IMR-90 (cell line): ENCODE measurements at regions not wholly inside any gene's neighbourhood (a gene's known extent, or its start where the extent isn't known, plus 50 kb on each side); places are given as distances from the start of the nearest gene placed in this dataset.

Source experiments
- ATAC-seq: fragments of 200-7000 bp; cut with Tn5 transposase; 2 replicates; pipeline ENCODE4 v1.9.1; 2020; ENCODE audit warnings: low read depth, mild to moderate bottlenecking, moderate library complexity
- BruUV-seq: library from RNA; stranded (reverse); fragments of 400-500 nt; replicated peaks from 2 replicates; lab custom pipeline; 2021; lab: Mats Ljungman, UMichigan
- CTCF ChIA-PET: fragments of 300-600 bp; formaldehyde crosslinking; extraction: SDS; loops from one replicate; lab custom pipeline; 2021; ENCODE audit warnings: antibody characterized with exemption; lab: Yijun Ruan, JAX
- POLR2A ChIA-PET: fragments of 300-600 bp; sonication (Branson Sonifier 250); formaldehyde crosslinking; loops from one replicate; lab custom pipeline; 2022; ENCODE audit warnings: antibody characterized with exemption; ENCODE audit not compliant: unreplicated experiment; lab: Charles Lee
- DNase-seq: peaks from one replicate; pipeline ENCODE4 v3.0.0; 2013
- H2AFZ ChIP-seq: replicated peaks from 2 replicates; pipeline ENCODE3; 2013; ENCODE audit warnings: low read length, mild to moderate bottlenecking; ENCODE audit not compliant: poor library complexity
- H2AK5ac ChIP-seq: 2 replicates; pipeline ENCODE4 v1.6.1; 2013; ENCODE audit warnings: low read depth, low read length, inconsistent platforms
- H2AK9ac ChIP-seq: replicated peaks from 2 replicates; pipeline ENCODE3; 2013; ENCODE audit warnings: mild to moderate bottlenecking, low read depth, low read length, moderate library complexity; ENCODE audit not compliant: poor library complexity
- H2BK120ac ChIP-seq: 2 replicates; pipeline ENCODE4 v1.6.1; 2013; ENCODE audit warnings: low read depth, low read length, inconsistent platforms
- H2BK15ac ChIP-seq: 3 replicates; pipeline ENCODE4 v1.6.1; 2013; ENCODE audit warnings: low read depth, low read length, inconsistent platforms
- H2BK20ac ChIP-seq: 2 replicates; pipeline ENCODE4 v1.6.1; 2013; ENCODE audit warnings: low read depth, mild to moderate bottlenecking, inconsistent platforms, low read length, moderate library complexity
- H2BK5ac ChIP-seq: 2 replicates; pipeline ENCODE4 v1.6.1; 2013; ENCODE audit warnings: mild to moderate bottlenecking, low read depth, low read length, inconsistent platforms; ENCODE audit not compliant: poor library complexity, severe bottlenecking
- H3K14ac ChIP-seq: replicated peaks from 2 replicates; pipeline ENCODE4 v1.6.1; 2013; ENCODE audit warnings: low read depth, low read length, inconsistent platforms
- H3K18ac ChIP-seq: 2 replicates; pipeline ENCODE4 v1.6.1; 2013; ENCODE audit warnings: low read depth, low read length, control low read depth
- H3K23ac ChIP-seq: 2 replicates; pipeline ENCODE4 v1.6.1; 2013; ENCODE audit warnings: low read depth, low read length, inconsistent platforms
- H3K27ac ChIP-seq: 2 replicates; pipeline ENCODE4 v1.5.1; 2013; ENCODE audit warnings: mild to moderate bottlenecking, control low read depth, low read length; ENCODE audit not compliant: insufficient read depth
- H3K27me3 ChIP-seq: 2 replicates; pipeline ENCODE4 v1.6.1; 2013; ENCODE audit warnings: low read length; ENCODE audit not compliant: control insufficient read depth, insufficient read depth
- H3K36me3 ChIP-seq: 2 replicates; pipeline ENCODE4 v1.6.1; 2013; ENCODE audit warnings: low read length, mixed read lengths; ENCODE audit not compliant: control insufficient read depth, insufficient read depth
- H3K4ac ChIP-seq: 2 replicates; pipeline ENCODE4 v1.6.1; 2013; ENCODE audit warnings: low read depth, low read length, inconsistent platforms
- H3K4me1 ChIP-seq: 2 replicates; pipeline ENCODE4 v1.6.1; 2013; ENCODE audit warnings: low read length, mixed read lengths; ENCODE audit not compliant: control insufficient read depth, insufficient read depth
- H3K4me2 ChIP-seq: 2 replicates; pipeline ENCODE4 v1.6.1; 2013; ENCODE audit warnings: low read depth, mild to moderate bottlenecking, control low read depth, low read length, moderate library complexity
- H3K4me3 ChIP-seq: 2 replicates; pipeline ENCODE4 v1.5.1; 2013; ENCODE audit warnings: low read depth, mild to moderate bottlenecking, control low read depth, low read length, moderate library complexity; ENCODE audit not compliant: insufficient read depth
- H3K56ac ChIP-seq: 2 replicates; pipeline ENCODE4 v1.6.1; 2013; ENCODE audit warnings: low read length, inconsistent platforms; ENCODE audit not compliant: insufficient read depth; ENCODE audit errors: extremely low read depth
- H3K79me1 ChIP-seq, 2 experiments: 2 replicates each; pipeline ENCODE4 v1.6.1; 2013; ENCODE audit warnings: low read length in 2 of 2, inconsistent platforms in 1 of 2, low read depth in 1 of 2
- H3K9ac ChIP-seq: 2 replicates; pipeline ENCODE4 v1.6.1; 2013; ENCODE audit warnings: low read depth, low read length, control low read depth
- H3K9me1 ChIP-seq: 2 replicates; pipeline ENCODE4 v1.6.1; 2013; ENCODE audit warnings: low read length, inconsistent platforms; ENCODE audit not compliant: insufficient read depth
- H3K9me3 ChIP-seq: 2 replicates; pipeline ENCODE4 v1.6.1; 2013; ENCODE audit warnings: low read length; ENCODE audit not compliant: control insufficient read depth, insufficient read depth
- H4K20me1 ChIP-seq: 2 replicates; pipeline ENCODE4 v1.6.1; 2013; ENCODE audit warnings: low read length, inconsistent platforms; ENCODE audit not compliant: insufficient read depth
- H4K5ac ChIP-seq: 2 replicates; pipeline ENCODE4 v1.6.1; 2013; ENCODE audit warnings: mild to moderate bottlenecking, low read depth, low read length, control low read depth
- H4K8ac ChIP-seq, 2 experiments: 2 replicates each; pipeline ENCODE4 v1.6.1; 2013; ENCODE audit warnings: low read depth in 2 of 2, low read length in 2 of 2, control low read depth in 1 of 2, inconsistent platforms in 1 of 2
- H4K91ac ChIP-seq: 2 replicates; pipeline ENCODE4 v1.6.1; 2013; ENCODE audit warnings: low read depth, low read length, inconsistent platforms; ENCODE audit not compliant: insufficient read depth
- BHLHE40 ChIP-seq: fragments of 150-350 bp; IDR thresholded peaks from 2 replicates; pipeline ENCODE4 v1.6.1; 2016; ENCODE audit warnings: mild to moderate bottlenecking, low read depth, low read length
- USF2 ChIP-seq: fragments of 150-350 bp; IDR thresholded peaks from 2 replicates; pipeline ENCODE4 v1.6.1; 2017; ENCODE audit warnings: mild to moderate bottlenecking, antibody characterized with exemption, low read length, low read depth
- WGBS, 2 experiments: methylation state at CpG; one replicate each; pipeline versions ENCODE4 v1.1.5 to v1.1.7; 2013; ENCODE audit warnings: missing lambda C conversion rate in 2 of 2; ENCODE audit not compliant: insufficient read length in 1 of 2; ENCODE audit errors: extremely low coverage in 2 of 2; 5-methylcytosine and 5-hydroxymethylcytosine counted together
- dilution Hi-C: fragments of 300-500 bp; cut with HindIII; formaldehyde crosslinking; loops from one replicate; pipeline ENCODE4 v1.14.3; 2018; ENCODE audit warnings: low sequenced_read_pairs; ENCODE audit not compliant: unreplicated experiment
- in situ Hi-C: fragments of 300-500 bp; cut with MboI; formaldehyde crosslinking; loops from 3 replicates; pipeline ENCODE4 v1.14.3; 2019; ENCODE audit warnings: low sequenced_read_pairs, inconsistent platforms, mixed read lengths
- intact Hi-C: fragments of 100-400 bp; cut with micrococcal nuclease; formaldehyde crosslinking; loops from 2 replicates; pipeline ENCODE4 v1.10.0; 2022

- ATAC-seq (no peak), DNase-seq (no peak)
- no peak for TF ChIP-seq USF2
- no peak for TF ChIP-seq BHLHE40
- no peaks in the 10 kb centered on the region for H3K27me3 ChIP-seq
- H3K23ac ChIP-seq = no peak overlapping the region
- peaks cover 2% of the 10 kb centered on the region; the same call in 1 of the 2 replicates for H3K9me3 ChIP-seq
- no peak overlapping the region for H4K91ac ChIP-seq
- H3K14ac ChIP-seq = no peak overlapping the region
- BruUV-seq = no TSS peak
- H2BK20ac ChIP-seq = no peak overlapping the region
- H3K4me3 ChIP-seq = no peak overlapping the region
- no peak overlapping the region for H2AFZ ChIP-seq
- no peak overlapping the region for H3K9ac ChIP-seq
- H2AK5ac ChIP-seq = no peak overlapping the region
- no peaks in the 10 kb centered on the region for H3K36me3 ChIP-seq
- dilution Hi-C loops = no loop called here
- in situ Hi-C loops = no loop called here
- no peak overlapping the region for H3K4me2 ChIP-seq
- H4K20me1 ChIP-seq = no peaks in the 10 kb centered on the region
- 100% methylated on average over 1 of the region's 2 CpGs; no CpG with 5 or more reads in 1 of the 2 experiments for WGBS, 2 experiments
- intact Hi-C loops = no loop called here
- no peak overlapping the region for H2AK9ac ChIP-seq
- H3K4ac ChIP-seq = no peak overlapping the region
- H3K27ac ChIP-seq = no peak overlapping the region
- no peaks in the 10 kb centered on the region for H3K9me1 ChIP-seq
- H3K56ac ChIP-seq = no peak overlapping the region
- no peak overlapping the region for H2BK15ac ChIP-seq
- H2BK120ac ChIP-seq = no peak overlapping the region
- H3K79me1 ChIP-seq = no peaks in the 10 kb centered on the region
- CTCF ChIA-PET = interaction anchor here (0.5 kb wide), 1 partner anchor 904 kb away, joined by 3 read pairs; no protein-coding TSS in a partner anchor
- no peak overlapping the region for H3K18ac ChIP-seq
- H4K8ac ChIP-seq = no peak overlapping the region
- POLR2A ChIA-PET = no interaction called here
- H3K4me1 ChIP-seq = no peaks in the 10 kb centered on the region
- no peak overlapping the region for H2BK5ac ChIP-seq
- H4K5ac ChIP-seq = no peak overlapping the region
Observed at GRCh38 chr2:51484605-51485004, 452.7 kb upstream of the NRXN1 start.
